Upper lobe of right lung (tissue), 1 donor: ENCODE measurements at regions not wholly inside any gene's neighbourhood (a gene's known extent, or its start where the extent isn't known, plus 50 kb on each side); places are given as distances from the start of the nearest gene placed in this dataset.

Experiments
- ATAC-seq: fragments of 200-7000 bp; cut with Tn5 transposase; one replicate; pipeline ENCODE4 v1.9.1; 2020; ENCODE audit warnings: mild to moderate bottlenecking, moderate library complexity
- DNase-seq: peaks from one replicate; pipeline ENCODE4 v3.0.0-alpha.2; 2020
- H3K27ac ChIP-seq: fragments of 200-600 bp; one replicate; pipeline ENCODE4 v1.8.0; 2022
- H3K27me3 ChIP-seq: fragments of 200-600 bp; one replicate; pipeline ENCODE4 v1.8.0; 2022; ENCODE audit warnings: mild to moderate bottlenecking
- H3K36me3 ChIP-seq: fragments of 200-600 bp; one replicate; pipeline ENCODE4 v1.8.0; 2022
- H3K4me1 ChIP-seq: fragments of 200-600 bp; one replicate; pipeline ENCODE4 v1.8.0; 2022
- H3K4me3 ChIP-seq: fragments of 200-600 bp; one replicate; pipeline ENCODE4 v1.8.0; 2022; ENCODE audit warnings: mild to moderate bottlenecking
- H3K9me3 ChIP-seq: fragments of 200-600 bp; one replicate; pipeline ENCODE4 v1.8.0; 2022
- intact Hi-C: fragments of 100-400 bp; cut with DNase I; formaldehyde crosslinking; loops from one replicate; pipeline ENCODE4 v1.11.0; 2022
- TF ChIP-seq, protein P1 (sequence below): fragments of 200-600 bp; IDR thresholded peaks from one replicate; pipeline ENCODE4 v1.8.0; 2022; ENCODE audit warnings: antibody characterized with exemption
- donor health status: DM: no; HTN: yes; CAD: no; lungs with severe emphysema.

DNA sequence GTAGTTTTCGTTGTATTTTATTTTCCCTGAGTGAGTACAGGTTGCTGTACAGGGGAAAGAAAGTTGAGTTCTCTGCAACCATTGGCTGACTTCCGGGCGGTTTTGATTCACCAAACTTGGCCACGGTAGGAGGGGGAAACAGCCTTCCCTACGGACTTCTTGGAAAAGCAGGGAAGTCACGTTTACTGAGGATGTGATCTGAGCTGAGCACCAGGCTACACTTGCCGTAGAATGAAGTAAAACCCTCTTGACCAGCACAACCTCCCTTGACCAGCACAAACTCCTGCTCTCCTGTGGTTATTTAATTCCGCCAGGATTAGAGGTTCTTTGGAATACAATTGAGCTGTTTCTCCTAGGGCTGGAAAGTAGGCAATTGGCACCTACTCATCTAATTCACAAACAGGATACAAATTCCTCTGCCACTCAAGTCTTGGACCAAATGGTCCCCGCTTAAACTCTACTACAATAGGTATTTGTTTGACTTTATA, 242.0 kb upstream of the RBFOX1 start:
- intact Hi-C loops: no loop called here
- no peak overlapping the region for H3K27ac ChIP-seq
- H3K36me3 ChIP-seq: no peaks in the 10 kb centered on the region
- ATAC-seq: no peak
- no peak overlapping the region for H3K4me3 ChIP-seq
- no peak for DNase-seq
- no peaks in the 10 kb centered on the region for H3K4me1 ChIP-seq
- no peaks in the 10 kb centered on the region for H3K9me3 ChIP-seq
- peaks cover 14% of the 10 kb centered on the region for H3K27me3 ChIP-seq
- TF ChIP-seq, protein P1, sequence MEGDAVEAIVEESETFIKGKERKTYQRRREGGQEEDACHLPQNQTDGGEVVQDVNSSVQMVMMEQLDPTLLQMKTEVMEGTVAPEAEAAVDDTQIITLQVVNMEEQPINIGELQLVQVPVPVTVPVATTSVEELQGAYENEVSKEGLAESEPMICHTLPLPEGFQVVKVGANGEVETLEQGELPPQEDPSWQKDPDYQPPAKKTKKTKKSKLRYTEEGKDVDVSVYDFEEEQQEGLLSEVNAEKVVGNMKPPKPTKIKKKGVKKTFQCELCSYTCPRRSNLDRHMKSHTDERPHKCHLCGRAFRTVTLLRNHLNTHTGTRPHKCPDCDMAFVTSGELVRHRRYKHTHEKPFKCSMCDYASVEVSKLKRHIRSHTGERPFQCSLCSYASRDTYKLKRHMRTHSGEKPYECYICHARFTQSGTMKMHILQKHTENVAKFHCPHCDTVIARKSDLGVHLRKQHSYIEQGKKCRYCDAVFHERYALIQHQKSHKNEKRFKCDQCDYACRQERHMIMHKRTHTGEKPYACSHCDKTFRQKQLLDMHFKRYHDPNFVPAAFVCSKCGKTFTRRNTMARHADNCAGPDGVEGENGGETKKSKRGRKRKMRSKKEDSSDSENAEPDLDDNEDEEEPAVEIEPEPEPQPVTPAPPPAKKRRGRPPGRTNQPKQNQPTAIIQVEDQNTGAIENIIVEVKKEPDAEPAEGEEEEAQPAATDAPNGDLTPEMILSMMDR: no peak

DNA sequence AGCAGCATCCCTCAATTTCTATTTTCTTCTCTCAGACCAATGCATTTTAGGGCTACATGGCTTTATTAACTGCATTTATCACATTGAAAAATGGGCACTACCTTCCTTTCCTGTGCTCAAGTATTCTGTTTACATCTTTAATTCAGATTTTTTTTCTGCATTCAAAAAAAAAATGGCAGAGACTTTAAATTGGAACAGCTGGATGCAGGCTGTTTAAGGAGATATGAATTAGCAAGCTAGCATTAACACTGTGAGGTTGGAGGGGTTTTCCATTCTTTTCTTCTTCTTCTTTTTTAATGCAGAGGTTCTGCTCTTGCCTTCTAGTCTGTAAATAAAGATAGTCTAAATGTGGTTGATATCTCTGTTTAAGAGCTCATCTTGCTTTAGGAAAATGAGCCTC, 242.9 kb upstream of the RBFOX1 start:
- no peak for DNase-seq
- Histone ChIP-seq H3K27ac (no peak overlapping the region), H3K4me3 (no peak overlapping the region), H3K4me1 (no peaks in the 10 kb centered on the region), H3K9me3 (no peaks in the 10 kb centered on the region), H3K27me3 (peaks cover 12% of the 10 kb centered on the region), H3K36me3 (no peaks in the 10 kb centered on the region)
- intact Hi-C loops: no loop called here
- TF ChIP-seq, protein P1: no peak
- ATAC-seq: no peak

DNA sequence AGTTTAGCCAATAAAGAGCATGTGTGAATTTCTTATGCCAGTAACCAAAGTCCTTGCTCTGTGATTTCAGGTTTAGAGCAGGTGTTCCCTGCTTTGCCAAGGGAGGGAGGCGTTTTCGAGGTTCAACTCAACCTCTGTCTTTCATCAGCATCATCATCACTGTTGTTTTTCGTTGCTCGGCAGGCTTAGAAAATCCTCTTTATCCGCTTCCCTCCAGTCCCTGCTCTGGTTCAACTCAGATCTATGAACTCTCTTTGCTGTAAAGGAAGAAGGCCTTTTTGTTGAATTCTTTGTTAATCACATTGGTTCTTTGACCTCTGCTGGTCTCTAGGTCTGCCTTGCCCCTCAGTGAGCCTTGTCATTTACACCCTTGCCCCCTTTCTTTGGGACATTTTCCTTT, 243.9 kb upstream of the RBFOX1 start:
- TF ChIP-seq, protein P1: no peak
- intact Hi-C loops: no loop called here
- no peak for DNase-seq
- H3K27me3 ChIP-seq: peaks cover 12% of the 10 kb centered on the region
- H3K9me3 ChIP-seq: no peaks in the 10 kb centered on the region
- no peak for ATAC-seq
- no peak overlapping the region for H3K27ac ChIP-seq
- H3K36me3 ChIP-seq: no peaks in the 10 kb centered on the region
- no peak overlapping the region for H3K4me3 ChIP-seq
- H3K4me1 ChIP-seq: no peaks in the 10 kb centered on the region

DNA sequence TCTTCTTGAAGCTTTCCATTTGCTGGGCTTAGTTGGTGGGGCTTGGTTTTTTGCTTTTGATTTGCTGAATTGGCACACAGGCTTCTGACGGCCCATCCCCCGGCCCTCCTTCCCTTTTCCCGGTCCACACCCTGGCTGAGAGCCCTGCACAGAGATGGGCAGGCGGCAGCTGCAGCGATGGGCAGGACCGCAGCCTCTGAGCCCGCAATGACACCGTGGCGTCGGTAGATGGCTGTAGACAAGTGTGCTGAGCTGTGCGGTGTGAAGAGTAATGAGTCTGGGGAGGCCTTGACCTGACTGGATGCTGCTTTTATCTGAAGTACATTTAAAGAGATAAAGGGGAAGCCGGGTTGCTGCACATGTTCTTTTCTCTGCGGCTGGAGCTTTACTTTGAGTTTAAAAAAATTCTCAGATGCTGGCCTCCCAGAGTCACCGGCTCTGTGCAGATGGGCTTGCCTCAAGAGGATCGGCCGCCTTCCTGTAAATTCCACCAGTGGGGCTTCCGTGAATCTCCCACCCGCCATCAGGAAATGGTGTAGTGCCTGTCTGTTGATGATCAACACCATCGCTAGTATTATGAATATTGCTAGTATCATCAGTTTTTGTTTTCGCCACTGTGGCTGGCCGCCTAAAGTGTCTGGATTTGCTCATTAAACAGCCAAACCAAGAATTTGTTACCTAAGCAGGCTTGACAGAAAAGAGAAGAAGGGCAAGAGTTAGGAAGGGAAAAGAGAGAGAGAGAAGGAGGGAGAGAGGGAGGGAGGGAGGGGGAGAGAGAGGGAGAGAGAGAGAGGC, 245.6 kb upstream of the RBFOX1 start:
- Histone ChIP-seq H3K4me1 (no peaks in the 10 kb centered on the region), H3K27me3 (peaks cover 4% of the 10 kb centered on the region), H3K36me3 (no peaks in the 10 kb centered on the region), H3K27ac (no peak overlapping the region), H3K9me3 (no peaks in the 10 kb centered on the region), H3K4me3 (no peak overlapping the region)
- intact Hi-C loops: no loop called here
- ATAC-seq (peak; percentile 65), DNase-seq (no peak)
- TF ChIP-seq, protein P1: peak; percentile 18

DNA sequence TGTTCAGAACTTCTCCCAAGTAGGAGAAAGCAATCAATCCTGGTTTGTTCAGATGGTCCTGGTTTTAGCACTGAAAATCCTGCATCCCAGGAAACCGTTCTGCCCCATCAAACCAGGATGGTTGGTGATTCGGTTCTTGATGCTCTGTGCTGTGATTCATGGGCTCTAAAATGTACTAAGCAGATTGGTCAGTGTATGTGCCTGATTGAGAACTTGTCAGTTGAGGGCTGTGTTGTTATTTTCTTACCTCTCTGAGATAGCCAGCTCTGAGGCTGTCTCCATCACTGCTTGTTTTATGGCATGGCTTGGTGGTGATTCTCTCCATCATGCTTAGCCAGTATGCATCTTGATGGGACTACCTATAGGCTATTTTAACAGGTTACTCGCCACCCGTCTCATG, 246.9 kb upstream of the RBFOX1 start:
- Histone ChIP-seq H3K27me3 (no peaks in the 10 kb centered on the region), H3K4me3 (no peak overlapping the region), H3K36me3 (no peaks in the 10 kb centered on the region), H3K9me3 (no peaks in the 10 kb centered on the region), H3K27ac (no peak overlapping the region), H3K4me1 (no peaks in the 10 kb centered on the region)
- ATAC-seq: no peak
- TF ChIP-seq, protein P1: no peak
- intact Hi-C loops: no loop called here
- no peak for DNase-seq
